Right lobe of liver (tissue), 4 donors: ENCODE measurements at regions not wholly inside any gene's neighbourhood (a gene's known extent, or its start where the extent isn't known, plus 50 kb on each side); places are given as distances from the start of the nearest gene placed in this dataset.

Experiments used
- POLR2A ChIP-seq: fragments of 450-650 bp; IDR thresholded peaks from one replicate; pipeline ENCODE4 v1.6.1; 2017; ENCODE audit warnings: antibody characterized with exemption, mild to moderate bottlenecking
- TF ChIP-seq, protein P1 (sequence below), 4 donors: fragments of 200-600 bp in 3 of 4; fragments of 450-650 bp in 1 of 4; IDR thresholded peaks; one replicate each; pipeline versions ENCODE4 v1.5.1 to v1.8.0; 2016 to 2022; ENCODE audit warnings: antibody characterized with exemption in 4 of 4, mild to moderate bottlenecking in 2 of 4
- donor health status: DM: no; HTN: no; CAD: no.
- donor health status: DM: no; HTN: no; CAD: no.
- donor health status: DM: no; HTN: yes; CAD: no.

DNA sequence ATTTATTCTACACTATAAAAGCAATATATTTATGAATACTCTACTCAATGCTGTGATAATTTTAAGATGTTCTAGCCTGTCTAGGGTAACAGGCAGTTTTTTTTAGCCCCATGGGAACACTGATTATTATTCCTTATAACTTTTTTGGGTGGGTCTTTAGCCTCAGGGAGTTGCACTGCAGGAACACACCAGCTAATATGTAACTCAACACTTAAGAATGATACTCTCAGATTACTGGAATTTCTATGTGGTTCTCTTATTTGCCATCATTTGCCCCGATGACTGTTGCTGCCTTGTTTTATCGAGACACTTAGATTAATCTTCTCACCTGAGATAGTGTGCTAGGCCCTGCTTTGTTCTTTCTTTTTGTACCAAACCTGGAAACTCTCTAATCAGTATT is 396.9 kb upstream of the SLITRK1 start:
- TF ChIP-seq, protein P1, sequence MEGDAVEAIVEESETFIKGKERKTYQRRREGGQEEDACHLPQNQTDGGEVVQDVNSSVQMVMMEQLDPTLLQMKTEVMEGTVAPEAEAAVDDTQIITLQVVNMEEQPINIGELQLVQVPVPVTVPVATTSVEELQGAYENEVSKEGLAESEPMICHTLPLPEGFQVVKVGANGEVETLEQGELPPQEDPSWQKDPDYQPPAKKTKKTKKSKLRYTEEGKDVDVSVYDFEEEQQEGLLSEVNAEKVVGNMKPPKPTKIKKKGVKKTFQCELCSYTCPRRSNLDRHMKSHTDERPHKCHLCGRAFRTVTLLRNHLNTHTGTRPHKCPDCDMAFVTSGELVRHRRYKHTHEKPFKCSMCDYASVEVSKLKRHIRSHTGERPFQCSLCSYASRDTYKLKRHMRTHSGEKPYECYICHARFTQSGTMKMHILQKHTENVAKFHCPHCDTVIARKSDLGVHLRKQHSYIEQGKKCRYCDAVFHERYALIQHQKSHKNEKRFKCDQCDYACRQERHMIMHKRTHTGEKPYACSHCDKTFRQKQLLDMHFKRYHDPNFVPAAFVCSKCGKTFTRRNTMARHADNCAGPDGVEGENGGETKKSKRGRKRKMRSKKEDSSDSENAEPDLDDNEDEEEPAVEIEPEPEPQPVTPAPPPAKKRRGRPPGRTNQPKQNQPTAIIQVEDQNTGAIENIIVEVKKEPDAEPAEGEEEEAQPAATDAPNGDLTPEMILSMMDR (IDR thresholded peaks at IDR 0.05), result no peak
- TF ChIP-seq POLR2A, result no peak
